Ecto neural progenitor cell (in vitro differentiated cells): ENCODE measurements at regions not wholly inside any gene's neighbourhood (a gene's known extent, or its start where the extent isn't known, plus 50 kb on each side); places are given as distances from the start of the nearest gene placed in this dataset.

Experiments used
- DNase-seq: peaks from one replicate; pipeline ENCODE4 v3.0.0-alpha.2; 2018; ENCODE audit warnings: low spot score

- DNase-seq, result no peak
Observed at GRCh38 chr4:18954538-18954937, 933.0 kb upstream of the LCORL start.

- DNase-seq, result no peak
Observed at GRCh38 chr4:18953613-18954012, 932.1 kb upstream of the LCORL start.

- DNase-seq, result no peak
Observed at GRCh38 chr4:18945464-18945863, 923.9 kb upstream of the LCORL start.

- no peak for DNase-seq
Observed at GRCh38 chr4:18942874-18943273, 921.3 kb upstream of the LCORL start.

- no peak for DNase-seq
Observed at GRCh38 chr4:18938343-18939099, 917.0 kb upstream of the LCORL start.

- no peak for DNase-seq
Observed at GRCh38 chr4:18937746-18938145, 916.2 kb upstream of the LCORL start.

GRCh38 chr4:18937080-18937479 is 915.5 kb upstream of the LCORL start:
- DNase-seq, result no peak

GRCh38 chr4:18935659-18936345 is 914.2 kb upstream of the LCORL start:
- DNase-seq, result peak; percentile 45

- no peak for DNase-seq
Observed at GRCh38 chr4:18934197-18934596, 912.6 kb upstream of the LCORL start.

- DNase-seq, result no peak
Observed at GRCh38 chr4:18932730-18933339, 911.3 kb upstream of the LCORL start.

- no peak for DNase-seq
Observed at GRCh38 chr4:18931643-18932377, 910.3 kb upstream of the LCORL start.

GRCh38 chr4:18930487-18930886 is 908.9 kb upstream of the LCORL start:
- DNase-seq, result no peak

GRCh38 chr4:18923496-18924161 is 902.1 kb upstream of the LCORL start:
- no peak for DNase-seq

- no peak for DNase-seq
Observed at GRCh38 chr4:18917689-18918088, 896.1 kb upstream of the LCORL start.

- DNase-seq, result no peak
Observed at GRCh38 chr4:18914182-18914581, 892.6 kb upstream of the LCORL start.

GRCh38 chr4:18894928-18895327 is 873.4 kb upstream of the LCORL start:
- no peak for DNase-seq

GRCh38 chr4:18882468-18882867 is 860.9 kb upstream of the LCORL start:
- DNase-seq, result no peak

GRCh38 chr4:18881556-18881955 is 860.0 kb upstream of the LCORL start:
- no peak for DNase-seq

GRCh38 chr4:18880871-18881270 is 859.3 kb upstream of the LCORL start:
- DNase-seq, result no peak

- no peak for DNase-seq
Observed at GRCh38 chr4:18878561-18878960, 857.0 kb upstream of the LCORL start.

GRCh38 chr4:18869166-18869565 is 847.6 kb upstream of the LCORL start:
- DNase-seq, result no peak
